ENCODE measurements at regions not wholly inside any gene's neighbourhood (a gene's known extent, or its start where the extent isn't known, plus 50 kb on each side); places are given as distances from the start of the nearest gene placed in this dataset.

DNA sequence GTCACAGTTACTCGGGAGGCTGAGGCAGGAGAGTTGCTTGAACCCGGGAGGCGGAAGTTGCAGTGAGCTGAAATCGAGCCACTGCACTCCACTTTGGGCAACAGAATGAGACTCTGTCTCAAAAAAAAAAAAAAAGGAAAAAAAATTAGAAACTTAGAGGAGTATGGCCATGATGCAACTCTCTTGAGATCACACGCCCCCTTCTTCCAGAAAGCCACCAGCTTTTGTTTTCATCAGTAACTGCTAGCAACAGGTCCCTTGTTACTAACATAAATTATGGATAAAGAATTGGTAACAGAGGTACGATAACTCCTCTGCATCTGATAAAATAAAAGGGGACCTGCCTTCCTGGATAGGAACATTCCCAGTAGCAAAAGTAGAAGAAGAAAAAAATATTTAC lies 308.2 kb downstream of the CD83 start:
- Histone ChIP-seq H3K4me1 (no peaks in the 10 kb centered on the region), H3K9me3 (no peaks in the 10 kb centered on the region), H3K27ac (no peak overlapping the region), H3K27me3 (no peaks in the 10 kb centered on the region), H3K4me3 (no peak overlapping the region), H3K36me3 (no peaks in the 10 kb centered on the region)
- intact Hi-C loops (cut with DNase I) = no loop called here
- DNase-seq (ENCODE audit: low spot score in 2 of 2) = no peak
- TF ChIP-seq CTCF (IDR thresholded peaks at IDR 0.05) = no peak

- no peak for TF ChIP-seq CTCF (IDR thresholded peaks at IDR 0.05)
- Histone ChIP-seq H3K4me3 (no peak overlapping the region), H3K9me3 (no peaks in the 10 kb centered on the region), H3K4me1 (no peaks in the 10 kb centered on the region), H3K27ac (no peak overlapping the region), H3K27me3 (no peaks in the 10 kb centered on the region), H3K36me3 (no peaks in the 10 kb centered on the region)
- intact Hi-C loops (cut with DNase I) = no loop called here
- DNase-seq (ENCODE audit: low spot score in 2 of 2) = no peak
These were observed 308.7 kb downstream of the CD83 start for GRCh38 chr6:14426281-14426680.

GRCh38 chr6:14428269-14428668 lies 310.7 kb downstream of the CD83 start:
- no peaks in the 10 kb centered on the region for H3K36me3 ChIP-seq
- intact Hi-C loops (cut with DNase I) = no loop called here
- no peak overlapping the region for H3K4me3 ChIP-seq
- no peak for DNase-seq (ENCODE audit: low spot score in 2 of 2)
- H3K4me1 ChIP-seq = no peaks in the 10 kb centered on the region
- H3K27ac ChIP-seq = no peak overlapping the region
- no peak for TF ChIP-seq CTCF (IDR thresholded peaks at IDR 0.05)
- H3K9me3 ChIP-seq = no peaks in the 10 kb centered on the region
- no peaks in the 10 kb centered on the region for H3K27me3 ChIP-seq

DNA sequence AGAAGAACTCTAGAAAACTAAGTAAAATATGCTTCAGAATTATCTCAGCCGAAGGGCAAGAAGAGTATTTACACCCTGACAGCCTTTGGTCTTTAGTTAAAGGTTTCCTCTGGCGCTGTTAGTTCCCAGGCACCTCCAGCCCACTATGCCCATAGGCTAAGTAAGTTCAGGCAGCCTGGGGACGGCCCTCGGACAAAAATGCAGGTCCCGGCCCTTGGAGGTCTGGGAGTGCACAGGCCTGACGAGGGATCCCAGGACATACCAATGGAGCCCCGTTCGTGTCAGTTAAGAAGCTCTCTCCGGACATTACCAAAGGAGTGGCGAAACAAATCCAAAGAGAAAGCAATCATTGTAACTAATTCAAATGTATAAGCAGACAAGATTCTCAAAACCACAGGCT lies 311.8 kb downstream of the CD83 start:
- no peak overlapping the region for H3K4me3 ChIP-seq
- H3K9me3 ChIP-seq = no peaks in the 10 kb centered on the region
- H3K4me1 ChIP-seq = no peaks in the 10 kb centered on the region
- H3K36me3 ChIP-seq = no peaks in the 10 kb centered on the region
- no peaks in the 10 kb centered on the region for H3K27me3 ChIP-seq
- no peak for DNase-seq (ENCODE audit: low spot score in 2 of 2)
- intact Hi-C loops (cut with DNase I) = no loop called here
- no peak for TF ChIP-seq CTCF (IDR thresholded peaks at IDR 0.05)
- no peak overlapping the region for H3K27ac ChIP-seq

- no peak for DNase-seq (ENCODE audit: low spot score in 2 of 2)
- H3K36me3 ChIP-seq = no peaks in the 10 kb centered on the region
- no peaks in the 10 kb centered on the region for H3K4me1 ChIP-seq
- H3K27ac ChIP-seq = no peak overlapping the region
- H3K9me3 ChIP-seq = no peaks in the 10 kb centered on the region
- intact Hi-C loops (cut with DNase I) = no loop called here
- no peaks in the 10 kb centered on the region for H3K27me3 ChIP-seq
- H3K4me3 ChIP-seq = no peak overlapping the region
- no peak for TF ChIP-seq CTCF (IDR thresholded peaks at IDR 0.05)
These were observed 312.6 kb downstream of the CD83 start for GRCh38 chr6:14430218-14430617.
